Smooth muscle cell (in vitro differentiated cells): ENCODE measurements at regions not wholly inside any gene's neighbourhood (a gene's known extent, or its start where the extent isn't known, plus 50 kb on each side); places are given as distances from the start of the nearest gene placed in this dataset.

Experiments used
- DNase-seq: peaks from one replicate; lab custom pipeline; 2025; ENCODE audit not compliant: unreplicated experiment; lab: John Stamatoyannopoulos, UW
- H2AFZ ChIP-seq: fragments of 200-600 bp; sonication (generic); 2 replicates; pipeline ENCODE4 v1.6.0; 2016; ENCODE audit warnings: antibody characterized with exemption, low read depth, mild to moderate bottlenecking
- H3F3A ChIP-seq: fragments of 200-600 bp; sonication (generic); 2 replicates; pipeline ENCODE4 v1.6.0; 2017; ENCODE audit warnings: antibody characterized with exemption, low read depth
- H3K27ac ChIP-seq: fragments of 200-600 bp; sonication (generic); 2 replicates; pipeline ENCODE4 v1.5.1; 2016; ENCODE audit warnings: low read depth, mild to moderate bottlenecking
- H3K27me3 ChIP-seq: fragments of 200-600 bp; sonication (generic); 2 replicates; pipeline ENCODE4 v1.6.1; 2016; ENCODE audit warnings: low read depth, mild to moderate bottlenecking
- H3K36me3 ChIP-seq: fragments of 200-600 bp; sonication (generic); 2 replicates; pipeline ENCODE4 v1.5.1; 2016; ENCODE audit warnings: low read depth
- H3K4me1 ChIP-seq: fragments of 200-600 bp; sonication (generic); 2 replicates; pipeline ENCODE4 v1.5.1; 2016; ENCODE audit warnings: low read depth
- H3K4me2 ChIP-seq: fragments of 200-600 bp; sonication (generic); 2 replicates; pipeline ENCODE4 v1.6.0; 2016; ENCODE audit warnings: mild to moderate bottlenecking
- H3K4me3 ChIP-seq: fragments of 200-600 bp; sonication (generic); 2 replicates; pipeline ENCODE4 v1.5.1; 2016; ENCODE audit warnings: mild to moderate bottlenecking
- H3K79me2 ChIP-seq: fragments of 200-600 bp; sonication (generic); 2 replicates; pipeline ENCODE4 v1.6.0; 2016; ENCODE audit warnings: low read depth, mild to moderate bottlenecking
- H3K9ac ChIP-seq: fragments of 200-600 bp; sonication (generic); 2 replicates; pipeline ENCODE4 v1.6.0; 2016; ENCODE audit warnings: low read depth
- H3K9me3 ChIP-seq: fragments of 200-600 bp; sonication (generic); replicated peaks from 2 replicates; pipeline ENCODE4 v1.5.1; 2016; ENCODE audit warnings: low read depth
- H4K20me1 ChIP-seq: fragments of 200-600 bp; sonication (generic); 2 replicates; pipeline ENCODE4 v1.6.0; 2016; ENCODE audit warnings: low read depth
- CTCF ChIP-seq: fragments of 200-600 bp; sonication (generic); IDR thresholded peaks from 2 replicates; pipeline ENCODE4 v1.5.1; 2017; ENCODE audit warnings: borderline replicate concordance, mild to moderate bottlenecking, antibody characterized with exemption; ENCODE audit not compliant: insufficient read depth, poor library complexity, severe bottlenecking
- WGBS: methylation state at CpG from one replicate; pipeline ENCODE4 v1.1.7; 2016; ENCODE audit warnings: low lambda C conversion rate; 5-methylcytosine and 5-hydroxymethylcytosine counted together

- H3K27me3 ChIP-seq: no peaks in the 10 kb centered on the region
- no peaks in the 10 kb centered on the region for H3K9me3 ChIP-seq
- no peaks in the 10 kb centered on the region for H4K20me1 ChIP-seq
- H3F3A ChIP-seq: no peaks in the 10 kb centered on the region
- H3K79me2 ChIP-seq: no peaks in the 10 kb centered on the region
- no peak overlapping the region for H3K27ac ChIP-seq
- TF ChIP-seq CTCF: no peak
- H3K4me3 ChIP-seq: no peak overlapping the region
- no peak for DNase-seq
- H3K4me1 ChIP-seq: no peaks in the 10 kb centered on the region
- 88% methylated on average over 5 of the region's 5 CpGs for WGBS
- H2AFZ ChIP-seq: no peak overlapping the region
- no peaks in the 10 kb centered on the region for H3K36me3 ChIP-seq
- H3K4me2 ChIP-seq: no peak overlapping the region
- no peak overlapping the region for H3K9ac ChIP-seq
Observed at GRCh38 chr3:157738441-157738840, 235.2 kb upstream of the VEPH1 start.

- H3K36me3 ChIP-seq: no peaks in the 10 kb centered on the region
- WGBS: 55% methylated on average over 4 of the region's 4 CpGs
- no peak for DNase-seq
Observed at GRCh38 chr3:157718800-157719199, 215.6 kb upstream of the VEPH1 start.

GRCh38 chr3:157713101-157713500, 209.9 kb upstream of the VEPH1 start:
- no peak for TF ChIP-seq CTCF
- H3F3A ChIP-seq: no peaks in the 10 kb centered on the region

More at GRCh38 chr3:157718800-157719199, 215.6 kb upstream of the VEPH1 start:
- TF ChIP-seq CTCF: no peak
- H3K27me3 ChIP-seq: no peaks in the 10 kb centered on the region
- no peaks in the 10 kb centered on the region for H3K4me1 ChIP-seq
- no peaks in the 10 kb centered on the region for H3F3A ChIP-seq
- H3K9ac ChIP-seq: no peak overlapping the region
- no peaks in the 10 kb centered on the region for H4K20me1 ChIP-seq
- H2AFZ ChIP-seq: no peak overlapping the region
- H3K4me3 ChIP-seq: no peak overlapping the region
- no peak overlapping the region for H3K4me2 ChIP-seq
- no peaks in the 10 kb centered on the region for H3K79me2 ChIP-seq
- no peak overlapping the region for H3K27ac ChIP-seq
- no peaks in the 10 kb centered on the region for H3K9me3 ChIP-seq

GRCh38 chr3:157705258-157705657, 202.0 kb upstream of the VEPH1 start:
- no peaks in the 10 kb centered on the region for H4K20me1 ChIP-seq
- TF ChIP-seq CTCF: no peak
- WGBS: 80% methylated on average over 2 of the region's 2 CpGs

More at GRCh38 chr3:157713101-157713500, 209.9 kb upstream of the VEPH1 start:
- H3K27me3 ChIP-seq: no peaks in the 10 kb centered on the region
- H3K4me3 ChIP-seq: no peak overlapping the region
- no peak overlapping the region for H3K27ac ChIP-seq
- no peaks in the 10 kb centered on the region for H3K4me1 ChIP-seq
- no peaks in the 10 kb centered on the region for H3K79me2 ChIP-seq
- H3K9ac ChIP-seq: no peak overlapping the region
- H4K20me1 ChIP-seq: no peaks in the 10 kb centered on the region
- no peaks in the 10 kb centered on the region for H3K9me3 ChIP-seq
- no peak for DNase-seq
- H3K4me2 ChIP-seq: no peak overlapping the region
- H3K36me3 ChIP-seq: no peaks in the 10 kb centered on the region
- no peak overlapping the region for H2AFZ ChIP-seq

More at GRCh38 chr3:157705258-157705657, 202.0 kb upstream of the VEPH1 start:
- Histone ChIP-seq H3K27ac (no peak overlapping the region), H3K79me2 (no peaks in the 10 kb centered on the region), H3K9ac (no peak overlapping the region), H3K36me3 (no peaks in the 10 kb centered on the region), H3K4me2 (no peak overlapping the region), H3K27me3 (no peaks in the 10 kb centered on the region), H3F3A (no peaks in the 10 kb centered on the region), H3K4me1 (no peaks in the 10 kb centered on the region), H3K4me3 (no peak overlapping the region), H3K9me3 (no peaks in the 10 kb centered on the region), H2AFZ (no peak overlapping the region)
- DNase-seq: no peak
